ENCODE measurements at regions not wholly inside any gene's neighbourhood (a gene's known extent, or its start where the extent isn't known, plus 50 kb on each side); places are given as distances from the start of the nearest gene placed in this dataset.

GRCh38 chr3:26763723-26764122 lies 141.2 kb downstream of the LRRC3B start:
- Histone ChIP-seq H3K9me3 (ENCODE audit: control insufficient read depth in 1 of 2, low read length in 2 of 2) (peaks cover 8 to 10% of the 10 kb centered on the region in 2 donors), H3K9ac (ENCODE audit: low read depth in 1 of 2, low read length in 2 of 2) (no peak overlapping the region), H3K36me3 (ENCODE audit: control insufficient read depth in 1 of 2, insufficient read depth in 2 of 2, low read length in 2 of 2) (no peaks in the 10 kb centered on the region), H3K4me1 (ENCODE audit: control insufficient read depth in 1 of 2, insufficient read depth in 2 of 2, low read length in 2 of 2) (no peaks in the 10 kb centered on the region), H3K4me3 (ENCODE audit: low read depth in 1 of 2, low read length in 2 of 2) (no peak overlapping the region), H3K27me3 (ENCODE audit: control insufficient read depth in 1 of 2, insufficient read depth in 2 of 2, low read length in 2 of 2) (no peaks in the 10 kb centered on the region), H3K27ac (ENCODE audit: low read depth, low read length) (no peak overlapping the region)

GRCh38 chr3:26766031-26766430 lies 143.5 kb downstream of the LRRC3B start:
- H3K27me3 ChIP-seq (ENCODE audit: control insufficient read depth in 1 of 2, insufficient read depth in 2 of 2, low read length in 2 of 2): no peaks in the 10 kb centered on the region
- no peak overlapping the region for H3K4me3 ChIP-seq (ENCODE audit: low read depth in 1 of 2, low read length in 2 of 2)
- H3K27ac ChIP-seq (ENCODE audit: low read depth, low read length): no peak overlapping the region
- peaks cover 6 to 8% of the 10 kb centered on the region in 2 donors for H3K9me3 ChIP-seq (ENCODE audit: control insufficient read depth in 1 of 2, low read length in 2 of 2)
- no peaks in the 10 kb centered on the region for H3K36me3 ChIP-seq (ENCODE audit: control insufficient read depth in 1 of 2, insufficient read depth in 2 of 2, low read length in 2 of 2)
- no peaks in the 10 kb centered on the region for H3K4me1 ChIP-seq (ENCODE audit: control insufficient read depth in 1 of 2, insufficient read depth in 2 of 2, low read length in 2 of 2)
- H3K9ac ChIP-seq (ENCODE audit: low read depth in 1 of 2, low read length in 2 of 2): no peak overlapping the region

DNA sequence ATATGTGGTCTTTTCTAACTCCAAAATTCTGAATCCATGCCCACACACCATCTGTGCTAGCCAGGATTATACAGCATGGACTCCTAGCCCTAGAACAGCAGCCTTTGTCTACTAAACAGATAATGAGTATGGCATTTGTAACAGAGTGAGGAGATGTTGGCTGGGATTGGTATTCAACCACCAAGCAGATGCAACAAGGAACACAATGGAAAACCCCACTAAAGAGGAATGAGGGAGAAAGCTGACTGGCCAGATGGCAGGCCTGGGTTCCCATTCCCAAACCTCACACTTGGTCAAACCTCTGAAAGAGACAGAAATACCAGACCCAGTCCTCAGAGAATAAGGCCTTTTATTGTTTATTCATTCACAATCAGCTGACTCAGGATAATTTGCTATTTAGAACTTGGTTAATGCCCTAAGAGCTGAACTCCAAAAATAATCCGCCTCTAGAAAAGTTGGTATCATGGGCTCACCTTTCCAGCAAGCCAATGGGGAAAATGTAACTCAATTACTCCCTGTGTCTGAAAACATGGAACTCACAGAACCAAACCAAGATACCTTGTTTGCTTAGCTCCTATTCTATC lies 145.6 kb downstream of the LRRC3B start:
- Histone ChIP-seq H3K27ac (ENCODE audit: low read depth, low read length) (no peak overlapping the region), H3K4me1 (ENCODE audit: control insufficient read depth in 1 of 2, insufficient read depth in 2 of 2, low read length in 2 of 2) (no peaks in the 10 kb centered on the region), H3K9ac (ENCODE audit: low read depth in 1 of 2, low read length in 2 of 2) (no peak overlapping the region), H3K36me3 (ENCODE audit: control insufficient read depth in 1 of 2, insufficient read depth in 2 of 2, low read length in 2 of 2) (no peaks in the 10 kb centered on the region), H3K4me3 (ENCODE audit: low read depth in 1 of 2, low read length in 2 of 2) (no peak overlapping the region), H3K27me3 (ENCODE audit: control insufficient read depth in 1 of 2, insufficient read depth in 2 of 2, low read length in 2 of 2) (no peaks in the 10 kb centered on the region), H3K9me3 (ENCODE audit: control insufficient read depth in 1 of 2, low read length in 2 of 2) (peaks cover 4 to 8% of the 10 kb centered on the region in 2 donors)

GRCh38 chr3:26799679-26800317 lies 177.2 kb downstream of the LRRC3B start:
- H3K27me3 ChIP-seq (ENCODE audit: control insufficient read depth in 1 of 2, insufficient read depth in 2 of 2, low read length in 2 of 2): no peaks in the 10 kb centered on the region
- no peaks in the 10 kb centered on the region for H3K9me3 ChIP-seq (ENCODE audit: control insufficient read depth in 1 of 2, low read length in 2 of 2)
- H3K36me3 ChIP-seq (ENCODE audit: control insufficient read depth in 1 of 2, insufficient read depth in 2 of 2, low read length in 2 of 2): no peaks in the 10 kb centered on the region
- H3K4me3 ChIP-seq (ENCODE audit: low read depth in 1 of 2, low read length in 2 of 2): no peak overlapping the region
- no peaks in the 10 kb centered on the region for H3K4me1 ChIP-seq (ENCODE audit: control insufficient read depth in 1 of 2, insufficient read depth in 2 of 2, low read length in 2 of 2)
- H3K9ac ChIP-seq (ENCODE audit: low read depth in 1 of 2, low read length in 2 of 2): no peak overlapping the region
- H3K27ac ChIP-seq (ENCODE audit: low read depth, low read length): no peak overlapping the region

GRCh38 chr3:26807272-26807671 lies 184.7 kb downstream of the LRRC3B start:
- H3K27me3 ChIP-seq (ENCODE audit: control insufficient read depth in 1 of 2, insufficient read depth in 2 of 2, low read length in 2 of 2): no peaks in the 10 kb centered on the region
- peaks cover 0 to 4% of the 10 kb centered on the region in 2 donors for H3K9me3 ChIP-seq (ENCODE audit: control insufficient read depth in 1 of 2, low read length in 2 of 2)
- H3K4me1 ChIP-seq (ENCODE audit: control insufficient read depth in 1 of 2, insufficient read depth in 2 of 2, low read length in 2 of 2): no peaks in the 10 kb centered on the region
- H3K4me3 ChIP-seq (ENCODE audit: low read depth in 1 of 2, low read length in 2 of 2): no peak overlapping the region
- H3K9ac ChIP-seq (ENCODE audit: low read depth in 1 of 2, low read length in 2 of 2): no peak overlapping the region
- H3K36me3 ChIP-seq (ENCODE audit: control insufficient read depth in 1 of 2, insufficient read depth in 2 of 2, low read length in 2 of 2): no peaks in the 10 kb centered on the region
- H3K27ac ChIP-seq (ENCODE audit: low read depth, low read length): no peak overlapping the region

DNA sequence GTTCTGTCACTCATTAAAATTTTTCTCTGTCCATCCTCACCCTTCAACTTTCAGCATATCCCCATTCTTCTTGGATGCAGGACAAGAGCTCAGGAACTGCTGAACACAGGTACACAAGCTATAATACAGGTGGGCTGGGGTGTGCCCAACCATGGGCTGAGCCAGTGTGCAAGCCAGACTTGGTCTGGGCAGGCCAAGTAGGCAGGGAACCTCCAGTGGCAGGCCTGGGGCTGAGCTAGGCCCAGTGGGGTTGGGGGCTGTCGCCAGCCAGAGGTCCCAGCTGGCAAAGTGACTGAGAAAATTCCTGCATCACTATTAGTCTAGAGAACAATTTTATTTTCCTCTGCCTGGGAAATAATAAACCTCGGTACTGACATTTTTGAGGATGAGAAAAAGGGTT lies 202.9 kb downstream of the LRRC3B start:
- Histone ChIP-seq H3K27me3 (ENCODE audit: control insufficient read depth in 1 of 2, insufficient read depth in 2 of 2, low read length in 2 of 2) (no peaks in the 10 kb centered on the region), H3K27ac (ENCODE audit: low read depth, low read length) (no peak overlapping the region), H3K9ac (ENCODE audit: low read depth in 1 of 2, low read length in 2 of 2) (no peak overlapping the region), H3K36me3 (ENCODE audit: control insufficient read depth in 1 of 2, insufficient read depth in 2 of 2, low read length in 2 of 2) (no peaks in the 10 kb centered on the region), H3K4me1 (ENCODE audit: control insufficient read depth in 1 of 2, insufficient read depth in 2 of 2, low read length in 2 of 2) (no peaks in the 10 kb centered on the region), H3K4me3 (ENCODE audit: low read depth in 1 of 2, low read length in 2 of 2) (no peak overlapping the region), H3K9me3 (ENCODE audit: control insufficient read depth in 1 of 2, low read length in 2 of 2) (peaks cover 22 to 46% of the 10 kb centered on the region in 2 donors)

- Histone ChIP-seq H3K36me3 (ENCODE audit: control insufficient read depth in 1 of 2, insufficient read depth in 2 of 2, low read length in 2 of 2) (no peaks in the 10 kb centered on the region), H3K9ac (ENCODE audit: low read depth in 1 of 2, low read length in 2 of 2) (no peak overlapping the region), H3K4me1 (ENCODE audit: control insufficient read depth in 1 of 2, insufficient read depth in 2 of 2, low read length in 2 of 2) (no peaks in the 10 kb centered on the region), H3K4me3 (ENCODE audit: low read depth in 1 of 2, low read length in 2 of 2) (no peak overlapping the region), H3K27ac (ENCODE audit: low read depth, low read length) (no peak overlapping the region), H3K9me3 (ENCODE audit: control insufficient read depth in 1 of 2, low read length in 2 of 2) (peaks cover 17 to 32% of the 10 kb centered on the region in 2 donors), H3K27me3 (ENCODE audit: control insufficient read depth in 1 of 2, insufficient read depth in 2 of 2, low read length in 2 of 2) (no peaks in the 10 kb centered on the region)
These were observed 204.6 kb downstream of the LRRC3B start for GRCh38 chr3:26827169-26827568.

GRCh38 chr3:26838026-26838425 lies 215.5 kb downstream of the LRRC3B start:
- no peaks in the 10 kb centered on the region for H3K36me3 ChIP-seq (ENCODE audit: control insufficient read depth in 1 of 2, insufficient read depth in 2 of 2, low read length in 2 of 2)
- H3K4me3 ChIP-seq (ENCODE audit: low read depth in 1 of 2, low read length in 2 of 2): no peak overlapping the region
- H3K27ac ChIP-seq (ENCODE audit: low read depth, low read length): no peak overlapping the region
- peaks cover 2 to 5% of the 10 kb centered on the region in 2 donors for H3K9me3 ChIP-seq (ENCODE audit: control insufficient read depth in 1 of 2, low read length in 2 of 2)
- no peaks in the 10 kb centered on the region for H3K27me3 ChIP-seq (ENCODE audit: control insufficient read depth in 1 of 2, insufficient read depth in 2 of 2, low read length in 2 of 2)
- no peaks in the 10 kb centered on the region for H3K4me1 ChIP-seq (ENCODE audit: control insufficient read depth in 1 of 2, insufficient read depth in 2 of 2, low read length in 2 of 2)
- no peak overlapping the region for H3K9ac ChIP-seq (ENCODE audit: low read depth in 1 of 2, low read length in 2 of 2)

DNA sequence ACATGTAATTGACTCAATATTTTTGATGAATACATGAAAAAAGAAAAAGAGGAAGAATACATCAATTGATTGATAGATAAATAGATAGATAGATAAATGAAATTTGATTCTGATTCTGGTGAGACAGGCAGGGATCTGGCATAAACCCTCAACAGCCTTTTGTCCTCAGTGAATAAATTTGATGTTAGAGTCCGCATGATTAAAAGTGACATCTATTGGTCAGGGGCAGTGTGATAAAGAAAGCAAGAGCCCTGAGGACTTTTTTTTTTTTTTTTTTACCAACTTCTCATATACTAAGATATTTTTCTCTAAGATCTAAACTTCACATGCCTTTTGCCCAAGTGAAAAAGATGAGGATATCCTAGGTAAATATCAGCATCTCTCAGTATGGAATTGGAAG lies 216.4 kb downstream of the LRRC3B start:
- Histone ChIP-seq H3K27ac (ENCODE audit: low read depth, low read length) (no peak overlapping the region), H3K9ac (ENCODE audit: low read depth in 1 of 2, low read length in 2 of 2) (no peak overlapping the region), H3K4me3 (ENCODE audit: low read depth in 1 of 2, low read length in 2 of 2) (no peak overlapping the region), H3K9me3 (ENCODE audit: control insufficient read depth in 1 of 2, low read length in 2 of 2) (peaks cover 2 to 5% of the 10 kb centered on the region in 2 donors), H3K27me3 (ENCODE audit: control insufficient read depth in 1 of 2, insufficient read depth in 2 of 2, low read length in 2 of 2) (no peaks in the 10 kb centered on the region), H3K36me3 (ENCODE audit: control insufficient read depth in 1 of 2, insufficient read depth in 2 of 2, low read length in 2 of 2) (no peaks in the 10 kb centered on the region), H3K4me1 (ENCODE audit: control insufficient read depth in 1 of 2, insufficient read depth in 2 of 2, low read length in 2 of 2) (no peaks in the 10 kb centered on the region)

DNA sequence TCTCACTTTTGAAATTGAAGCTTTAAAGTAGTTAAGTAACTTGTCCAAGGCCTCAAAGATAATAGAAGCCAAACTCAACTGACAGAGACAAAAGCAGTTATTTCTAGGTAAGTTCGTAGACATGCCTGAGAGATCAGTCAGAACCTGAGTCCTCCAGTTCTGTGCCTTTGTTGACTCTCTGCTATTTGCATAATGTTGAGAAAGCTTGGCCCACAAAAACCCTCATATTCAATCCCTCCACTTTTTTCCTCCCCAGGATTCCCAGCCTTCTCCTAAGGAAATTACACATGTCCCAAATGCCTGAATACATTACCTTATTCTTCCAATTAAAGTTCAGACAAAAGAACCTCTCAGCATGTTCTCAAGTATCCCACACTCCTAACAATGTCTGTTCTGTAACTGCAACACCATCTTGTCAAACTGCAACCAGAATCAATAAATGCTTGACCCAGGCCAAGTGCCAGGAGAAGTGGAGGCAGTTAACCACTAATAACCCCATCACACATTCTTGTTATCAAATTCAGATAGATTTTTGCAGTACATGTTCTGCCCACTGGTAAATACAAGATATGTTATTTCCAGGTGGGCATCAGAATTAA lies 217.8 kb downstream of the LRRC3B start:
- Histone ChIP-seq H3K4me1 (ENCODE audit: control insufficient read depth in 1 of 2, insufficient read depth in 2 of 2, low read length in 2 of 2) (no peaks in the 10 kb centered on the region), H3K27me3 (ENCODE audit: control insufficient read depth in 1 of 2, insufficient read depth in 2 of 2, low read length in 2 of 2) (no peaks in the 10 kb centered on the region), H3K27ac (ENCODE audit: low read depth, low read length) (no peak overlapping the region), H3K36me3 (ENCODE audit: control insufficient read depth in 1 of 2, insufficient read depth in 2 of 2, low read length in 2 of 2) (no peaks in the 10 kb centered on the region), H3K9ac (ENCODE audit: low read depth in 1 of 2, low read length in 2 of 2) (no peak overlapping the region), H3K4me3 (ENCODE audit: low read depth in 1 of 2, low read length in 2 of 2) (no peak overlapping the region), H3K9me3 (ENCODE audit: control insufficient read depth in 1 of 2, low read length in 2 of 2) (peaks cover 2 to 10% of the 10 kb centered on the region in 2 donors)

Data from duodenal mucosa (tissue), 2 donors.